ENCODE measurements at regions not wholly inside any gene's neighbourhood (a gene's known extent, or its start where the extent isn't known, plus 50 kb on each side); places are given as distances from the start of the nearest gene placed in this dataset.

DNA sequence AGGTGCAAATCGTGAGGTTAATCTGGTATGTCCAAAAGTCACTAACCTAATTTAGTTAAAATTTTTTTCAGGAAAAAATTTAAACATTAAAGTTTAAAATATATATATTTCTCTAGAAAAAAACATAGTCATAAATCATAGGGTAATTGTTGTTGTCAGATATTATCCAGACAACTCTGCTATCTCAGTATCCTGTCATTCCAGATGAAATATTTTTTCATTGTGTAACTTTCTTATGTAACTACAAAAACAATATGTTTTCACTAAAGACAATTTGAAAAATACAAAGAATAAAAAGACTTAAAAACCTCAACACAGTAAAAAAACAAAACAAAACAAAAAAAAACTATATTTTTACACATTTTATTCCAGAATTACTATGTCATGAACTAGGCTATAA, 57.6 kb downstream of the TENT5A start:
- in situ Hi-C loops (cut with MboI; ENCODE audit: low pct_unique_long_range_greater_than_20kb, low sequenced_read_pairs, unreplicated experiment) = no loop called here
- TF ChIP-seq CTCF (IDR thresholded peaks at IDR 0.05; ENCODE audit: extremely low read depth, insufficient read depth, missing control alignments) = no peak
- DNase-seq (ENCODE audit: low spot score) = no peak

GRCh38 chr6:81694207-81694606, 58.3 kb downstream of the TENT5A start:
- in situ Hi-C loops (cut with MboI; ENCODE audit: low pct_unique_long_range_greater_than_20kb, low sequenced_read_pairs, unreplicated experiment) = no loop called here
- TF ChIP-seq CTCF (IDR thresholded peaks at IDR 0.05; ENCODE audit: extremely low read depth, insufficient read depth, missing control alignments) = no peak
- no peak for DNase-seq (ENCODE audit: low spot score)

DNA sequence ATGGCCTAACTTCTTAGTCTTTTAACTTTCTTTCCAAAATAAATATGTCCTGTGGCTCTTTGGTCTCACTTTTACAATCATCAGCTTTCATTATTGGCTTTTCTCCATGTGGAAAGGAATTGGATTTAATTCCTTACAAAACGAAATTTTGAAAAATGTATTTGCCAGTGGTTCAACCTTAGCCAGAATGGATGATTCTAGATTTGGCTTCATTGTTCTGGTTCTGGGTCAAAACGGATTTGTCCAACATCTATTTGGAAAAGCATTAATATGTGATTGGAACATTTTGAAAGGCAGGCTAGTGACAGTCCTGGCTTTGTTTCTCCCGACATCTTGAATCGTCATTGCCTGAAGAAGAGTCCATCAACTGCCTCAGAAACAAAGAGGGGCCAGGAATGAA, 59.2 kb downstream of the TENT5A start:
- in situ Hi-C loops (cut with MboI; ENCODE audit: low pct_unique_long_range_greater_than_20kb, low sequenced_read_pairs, unreplicated experiment) = no loop called here
- no peak for TF ChIP-seq CTCF (IDR thresholded peaks at IDR 0.05; ENCODE audit: extremely low read depth, insufficient read depth, missing control alignments)

DNA sequence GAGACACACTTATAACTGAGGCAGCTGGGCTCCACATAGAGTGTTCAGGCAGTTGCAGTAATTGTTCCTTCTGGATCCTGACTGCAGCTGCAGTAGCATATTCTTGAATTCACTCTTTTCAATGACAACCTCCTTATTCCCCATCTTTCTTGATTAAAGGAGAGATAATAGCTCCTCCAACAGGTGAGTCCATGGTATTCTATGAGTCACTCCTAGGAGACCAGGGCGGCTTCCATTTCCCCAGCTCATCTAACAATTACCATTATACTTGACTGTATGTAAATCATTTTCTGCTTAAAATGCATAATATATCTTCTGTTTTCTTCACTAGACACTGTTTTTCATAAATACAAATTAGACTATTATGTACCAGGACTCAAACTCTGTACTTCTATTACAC, 62.4 kb downstream of the TENT5A start:
- no peak for DNase-seq (ENCODE audit: low spot score)
- in situ Hi-C loops (cut with MboI; ENCODE audit: low pct_unique_long_range_greater_than_20kb, low sequenced_read_pairs, unreplicated experiment) = no loop called here
- TF ChIP-seq CTCF (IDR thresholded peaks at IDR 0.05; ENCODE audit: extremely low read depth, insufficient read depth, missing control alignments) = no peak

More for the DNA sequence above, 59.2 kb downstream of the TENT5A start:
- DNase-seq (ENCODE audit: low spot score) = no peak

DNA sequence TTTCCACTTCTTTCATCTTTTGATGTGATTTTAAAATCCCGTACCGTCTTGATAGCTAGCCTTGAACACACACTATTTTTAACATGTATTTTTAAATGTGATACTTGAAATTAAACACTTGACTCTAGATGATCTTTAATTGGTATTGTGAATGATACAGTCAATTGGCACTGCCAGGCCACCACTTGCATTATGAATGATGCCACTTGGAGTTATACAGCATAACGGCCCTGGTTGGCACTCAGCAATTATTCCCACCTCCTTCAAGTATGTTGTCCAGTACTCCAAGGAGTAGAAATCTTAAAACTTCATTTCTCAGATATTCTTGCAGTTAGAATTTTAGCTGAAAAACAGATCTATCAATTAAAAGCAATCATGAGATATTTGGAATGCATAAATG, 62.9 kb downstream of the TENT5A start:
- no peak for TF ChIP-seq CTCF (IDR thresholded peaks at IDR 0.05; ENCODE audit: extremely low read depth, insufficient read depth, missing control alignments)
- in situ Hi-C loops (cut with MboI; ENCODE audit: low pct_unique_long_range_greater_than_20kb, low sequenced_read_pairs, unreplicated experiment) = no loop called here
- no peak for DNase-seq (ENCODE audit: low spot score)

- in situ Hi-C loops (cut with MboI; ENCODE audit: low pct_unique_long_range_greater_than_20kb, low sequenced_read_pairs, unreplicated experiment) = no loop called here
- TF ChIP-seq CTCF (IDR thresholded peaks at IDR 0.05; ENCODE audit: extremely low read depth, insufficient read depth, missing control alignments) = no peak
- no peak for DNase-seq (ENCODE audit: low spot score)
Measured at GRCh38 chr6:81683912-81684311, 68.6 kb downstream of the TENT5A start.

Measured in GM13977 (cell line).